Activated CD4-positive, alpha-beta T cell treated with anti-CD3 and anti-CD28 coated beads for 1 hour (primary cell): ENCODE measurements at regions not wholly inside any gene's neighbourhood (a gene's known extent, or its start where the extent isn't known, plus 50 kb on each side); places are given as distances from the start of the nearest gene placed in this dataset.

Source experiments
- DNase-seq: peaks from one replicate; pipeline ENCODE4 v3.0.0-alpha.2; 2020

GRCh38 chr1:25103164-25103795 is 129.0 kb downstream of the SYF2 start:
- DNase-seq, result no peak

GRCh38 chr1:25100151-25100833 is 132.0 kb downstream of the SYF2 start:
- no peak for DNase-seq

GRCh38 chr1:25099343-25099951 is 132.9 kb downstream of the SYF2 start:
- DNase-seq, result no peak

- no peak for DNase-seq
These were observed 133.6 kb downstream of the SYF2 start for GRCh38 chr1:25098717-25099116.

GRCh38 chr1:25096307-25097150 is 135.8 kb downstream of the SYF2 start:
- no peak for DNase-seq

GRCh38 chr1:25095635-25096200 is 136.6 kb downstream of the SYF2 start:
- no peak for DNase-seq

GRCh38 chr1:25094995-25095394 is 137.3 kb downstream of the SYF2 start:
- DNase-seq, result no peak

- DNase-seq, result no peak
These were observed 138.1 kb downstream of the SYF2 start for GRCh38 chr1:25094229-25094628.

GRCh38 chr1:25091658-25092057 is 140.6 kb downstream of the SYF2 start:
- DNase-seq, result no peak

GRCh38 chr1:25090707-25091422 is 141.4 kb downstream of the SYF2 start:
- DNase-seq, result no peak

GRCh38 chr1:25089772-25090171 is 142.5 kb downstream of the SYF2 start:
- no peak for DNase-seq

GRCh38 chr1:25088946-25089345 is 143.4 kb downstream of the SYF2 start:
- no peak for DNase-seq

GRCh38 chr1:25088180-25088701 is 144.1 kb downstream of the SYF2 start:
- DNase-seq, result no peak

- no peak for DNase-seq
These were observed 145.7 kb downstream of the SYF2 start for GRCh38 chr1:25086518-25087079.

- DNase-seq, result no peak
These were observed 147.9 kb downstream of the SYF2 start for GRCh38 chr1:25084407-25084806.

GRCh38 chr1:25083481-25084345 is 148.6 kb downstream of the SYF2 start:
- DNase-seq, result no peak

GRCh38 chr1:25082995-25083394 is 149.3 kb downstream of the SYF2 start:
- DNase-seq, result no peak

- no peak for DNase-seq
These were observed 149.9 kb downstream of the SYF2 start for GRCh38 chr1:25082216-25082899.

GRCh38 chr1:25081496-25081895 is 150.8 kb downstream of the SYF2 start:
- DNase-seq, result no peak
